KMS-11 (cell line): ENCODE measurements at regions not wholly inside any gene's neighbourhood (a gene's known extent, or its start where the extent isn't known, plus 50 kb on each side); places are given as distances from the start of the nearest gene placed in this dataset.

Experiments
- H2AFZ ChIP-seq: fragments of 200-600 bp; sonication (generic); 2 replicates; pipeline ENCODE4 v1.6.1; 2016; ENCODE audit warnings: antibody characterized with exemption, mixed run types, low read depth
- H3K27ac ChIP-seq: fragments of 200-600 bp; sonication (generic); 2 replicates; pipeline ENCODE4 v1.6.1; 2016; ENCODE audit warnings: mild to moderate bottlenecking, mixed run types
- H3K27me3 ChIP-seq: fragments of 200-600 bp; sonication (generic); 2 replicates; pipeline ENCODE4 v1.6.1; 2017; ENCODE audit warnings: mild to moderate bottlenecking, low read depth, mixed run types, moderate library complexity; ENCODE audit not compliant: insufficient read depth
- H3K36me3 ChIP-seq: fragments of 200-600 bp; sonication (generic); 2 replicates; pipeline ENCODE4 v1.6.1; 2017; ENCODE audit warnings: mild to moderate bottlenecking, mixed run types; ENCODE audit not compliant: insufficient read depth
- H3K4me1 ChIP-seq: fragments of 200-600 bp; sonication (generic); 2 replicates; pipeline ENCODE4 v1.6.1; 2016; ENCODE audit warnings: mild to moderate bottlenecking, low read depth, mixed run types; ENCODE audit not compliant: poor library complexity, severe bottlenecking
- H3K4me2 ChIP-seq: fragments of 200-600 bp; sonication (generic); 2 replicates; pipeline ENCODE4 v1.7.0; 2016; ENCODE audit warnings: mild to moderate bottlenecking, mixed run types
- H3K4me3 ChIP-seq: fragments of 200-600 bp; sonication (generic); IDR thresholded peaks from 2 replicates; pipeline ENCODE4 v1.6.1; 2017; ENCODE audit warnings: low read depth, low read length, mixed read lengths; ENCODE audit not compliant: insufficient read depth
- H3K79me2 ChIP-seq: fragments of 200-600 bp; sonication (generic); 2 replicates; pipeline ENCODE4 v1.6.1; 2016; ENCODE audit warnings: low read depth, mixed run types; ENCODE audit not compliant: insufficient read depth
- H3K9ac ChIP-seq: fragments of 200-600 bp; sonication (generic); 2 replicates; pipeline ENCODE4 v1.6.1; 2016; ENCODE audit warnings: mild to moderate bottlenecking, mixed run types
- H4K20me1 ChIP-seq: fragments of 200-600 bp; sonication (generic); 2 replicates; pipeline ENCODE4 v1.6.1; 2016; ENCODE audit warnings: mild to moderate bottlenecking, mixed run types; ENCODE audit not compliant: insufficient read depth
- CTCF ChIP-seq: fragments of 200-600 bp; sonication (generic); conservative IDR thresholded peaks from 2 replicates; pipeline ENCODE4 v1.6.1; 2017; ENCODE audit warnings: low read depth, mild to moderate bottlenecking, antibody characterized with exemption, low read length, moderate library complexity, mixed read lengths

GRCh38 chr1:104868794-104869193 is 1119.1 kb downstream of the AMY1C start:
- Histone ChIP-seq H3K79me2 (no peaks in the 10 kb centered on the region), H3K4me2 (no peak overlapping the region), H3K27ac (no peak overlapping the region), H3K36me3 (no peaks in the 10 kb centered on the region), H3K4me1 (no peaks in the 10 kb centered on the region), H3K4me3 (no peak overlapping the region), H2AFZ (no peak overlapping the region), H4K20me1 (no peaks in the 10 kb centered on the region), H3K27me3 (no peaks in the 10 kb centered on the region), H3K9ac (no peak overlapping the region)
- no peak for TF ChIP-seq CTCF

GRCh38 chr1:104874044-104874443 is 1124.3 kb downstream of the AMY1C start:
- H3K4me2 ChIP-seq = no peak overlapping the region
- no peaks in the 10 kb centered on the region for H3K36me3 ChIP-seq
- H2AFZ ChIP-seq = no peak overlapping the region
- no peak overlapping the region for H3K9ac ChIP-seq
- no peak overlapping the region for H3K4me3 ChIP-seq
- no peaks in the 10 kb centered on the region for H3K79me2 ChIP-seq
- no peak overlapping the region for H3K27ac ChIP-seq
- H4K20me1 ChIP-seq = no peaks in the 10 kb centered on the region
- no peaks in the 10 kb centered on the region for H3K4me1 ChIP-seq
- TF ChIP-seq CTCF = no peak
- no peaks in the 10 kb centered on the region for H3K27me3 ChIP-seq

DNA sequence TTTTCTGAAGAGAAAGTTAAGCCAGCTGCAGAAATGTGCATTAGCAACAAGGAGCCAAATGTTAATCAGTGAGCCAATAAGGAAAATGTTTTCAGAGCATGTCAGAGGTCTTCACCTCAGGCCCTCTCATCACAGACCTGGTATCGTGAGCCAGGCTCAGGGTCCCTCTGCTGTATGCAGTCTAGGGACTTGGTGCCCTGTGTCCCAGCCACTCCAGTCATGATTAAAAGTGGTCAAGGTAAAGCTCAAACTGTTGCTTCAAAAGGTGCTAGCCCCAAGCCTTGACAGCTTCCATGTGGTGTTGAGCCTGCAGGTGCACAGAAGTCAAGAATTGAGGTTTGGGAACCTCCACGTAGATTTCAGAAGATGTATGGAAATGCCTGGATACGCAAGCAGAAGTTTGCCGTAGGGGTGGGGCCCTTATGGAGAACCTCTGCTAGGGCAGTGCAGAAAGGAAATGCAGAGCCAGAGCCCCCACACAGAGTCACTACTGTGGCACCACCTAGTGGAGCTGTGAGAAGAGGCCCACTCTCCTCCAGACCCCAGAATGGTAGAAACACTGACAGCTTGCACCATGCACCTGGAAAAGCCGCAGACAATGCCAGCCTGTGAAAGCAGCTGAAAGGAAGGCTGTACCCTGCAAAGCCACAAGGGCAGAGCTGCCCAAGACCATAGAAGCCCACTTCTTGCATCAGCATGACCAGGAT is 1128.7 kb downstream of the AMY1C start:
- Histone ChIP-seq H3K4me2 (no peak overlapping the region), H2AFZ (no peak overlapping the region), H3K4me3 (no peak overlapping the region), H4K20me1 (no peaks in the 10 kb centered on the region), H3K9ac (no peak overlapping the region), H3K27me3 (no peaks in the 10 kb centered on the region), H3K79me2 (no peaks in the 10 kb centered on the region), H3K36me3 (no peaks in the 10 kb centered on the region), H3K4me1 (no peaks in the 10 kb centered on the region), H3K27ac (no peak overlapping the region)
- TF ChIP-seq CTCF = no peak

GRCh38 chr1:104884939-104885338 is 1135.2 kb downstream of the AMY1C start:
- H3K27ac ChIP-seq = no peak overlapping the region
- H3K9ac ChIP-seq = no peak overlapping the region
- no peaks in the 10 kb centered on the region for H3K27me3 ChIP-seq
- no peaks in the 10 kb centered on the region for H4K20me1 ChIP-seq
- H2AFZ ChIP-seq = no peak overlapping the region
- no peak overlapping the region for H3K4me2 ChIP-seq
- TF ChIP-seq CTCF = no peak
- H3K4me1 ChIP-seq = no peaks in the 10 kb centered on the region
- H3K36me3 ChIP-seq = no peaks in the 10 kb centered on the region
- no peaks in the 10 kb centered on the region for H3K79me2 ChIP-seq
- H3K4me3 ChIP-seq = no peak overlapping the region
